Vagina (tissue), 2 donors: ENCODE measurements at regions not wholly inside any gene's neighbourhood (a gene's known extent, or its start where the extent isn't known, plus 50 kb on each side); places are given as distances from the start of the nearest gene placed in this dataset.

Experiments
- CTCF ChIP-seq, 3 experiments: fragments of 450-650 bp in 2 of 3; fragments of 200-600 bp in 1 of 3; sonication (generic) in 1 of 3; IDR thresholded peaks; one replicate each; pipeline ENCODE4 v1.5.1; 2017 to 2019; ENCODE audit warnings: antibody characterized with exemption in 3 of 3, mild to moderate bottlenecking in 2 of 3, moderate library complexity in 2 of 3
- POLR2AphosphoS5 ChIP-seq, 2 donors: sonication (generic); formaldehyde crosslinking; IDR thresholded peaks; one replicate each; pipeline ENCODE4 v1.9.0; 2017; ENCODE audit warnings: antibody characterized with exemption in 2 of 2, mild to moderate bottlenecking in 2 of 2, low read depth in 1 of 2; ENCODE audit not compliant: insufficient read depth in 1 of 2

- TF ChIP-seq CTCF (IDR thresholded peaks at IDR 0.05) (no peak), POLR2AphosphoS5 (IDR thresholded peaks at IDR 0.05; ENCODE audit: insufficient read depth in 1 of 2, low read depth in 1 of 2) (no peak)
These were observed 1387.7 kb upstream of the ACO1 start for GRCh38 chr9:30996761-30997160.
